Right lobe of liver (tissue), 6 donors: ENCODE measurements at regions not wholly inside any gene's neighbourhood (a gene's known extent, or its start where the extent isn't known, plus 50 kb on each side); places are given as distances from the start of the nearest gene placed in this dataset.

Source experiments
- ATAC-seq, 4 donors: fragments of 200-7000 bp; cut with Tn5 transposase; one replicate each; pipeline ENCODE4 v1.9.1; 2020; ENCODE audit warnings: mild to moderate bottlenecking in 4 of 4, moderate library complexity in 4 of 4
- DNase-seq, 3 donors: peaks; one replicate each; pipeline ENCODE4 v3.0.0-alpha.2; 2020
- H3K27ac ChIP-seq, 3 donors: fragments of 200-600 bp; one replicate each; pipeline ENCODE4 v1.8.0; 2022
- H3K27me3 ChIP-seq, 2 donors: fragments of 200-600 bp; one replicate each; pipeline ENCODE4 v1.8.0; 2022
- H3K36me3 ChIP-seq, 4 donors: fragments of 200-600 bp; sonication (generic) in 1 of 4; one replicate each; pipeline versions ENCODE4 v1.5.1 to v1.8.0; 2017 to 2022; ENCODE audit warnings: control low read depth in 1 of 4
- H3K4me1 ChIP-seq, 4 donors: fragments of 200-600 bp; sonication (generic) in 1 of 4; one replicate each; pipeline versions ENCODE4 v1.5.1 to v1.8.0; 2017 to 2022; ENCODE audit warnings: control low read depth in 1 of 4
- H3K4me3 ChIP-seq, 3 donors: fragments of 200-600 bp; one replicate each; pipeline ENCODE4 v1.8.0; 2022
- H3K9me3 ChIP-seq, 4 donors: fragments of 200-600 bp; sonication (generic) in 1 of 4; one replicate each; pipeline versions ENCODE4 v1.5.1 to v1.8.0; 2017 to 2022; ENCODE audit warnings: control low read depth in 1 of 4
- POLR2A ChIP-seq: fragments of 450-650 bp; IDR thresholded peaks from one replicate; pipeline ENCODE4 v1.6.1; 2017; ENCODE audit warnings: antibody characterized with exemption, mild to moderate bottlenecking
- WGBS: methylation state at CpG from one replicate; pipeline ENCODE4 v1.1.6; 2018; ENCODE audit warnings: low coverage, low lambda C conversion rate; ENCODE audit not compliant: insufficient coverage; ENCODE audit errors: missing lambda C conversion rate; 5-methylcytosine and 5-hydroxymethylcytosine counted together
- intact Hi-C, 2 donors: fragments of 100-400 bp; cut with DNase I; formaldehyde crosslinking; loops; one replicate each; pipeline versions ENCODE4 v1.11.2 to v1.14.1; 2022
- TF ChIP-seq, protein P1 (sequence below), 4 donors: fragments of 200-600 bp in 3 of 4; fragments of 450-650 bp in 1 of 4; IDR thresholded peaks; one replicate each; pipeline versions ENCODE4 v1.5.1 to v1.8.0; 2016 to 2022; ENCODE audit warnings: antibody characterized with exemption in 4 of 4, mild to moderate bottlenecking in 2 of 4
- donor health status: DM: no; HTN: yes; CAD: no.
- donor health status: DM: no; HTN: no; CAD: no.
- donor health status: DM: no; HTN: no; CAD: no.
- donor health status: DM: no; HTN: yes; CAD: no.
- donor health status: DM: no; HTN: yes; CAD: no.

DNA sequence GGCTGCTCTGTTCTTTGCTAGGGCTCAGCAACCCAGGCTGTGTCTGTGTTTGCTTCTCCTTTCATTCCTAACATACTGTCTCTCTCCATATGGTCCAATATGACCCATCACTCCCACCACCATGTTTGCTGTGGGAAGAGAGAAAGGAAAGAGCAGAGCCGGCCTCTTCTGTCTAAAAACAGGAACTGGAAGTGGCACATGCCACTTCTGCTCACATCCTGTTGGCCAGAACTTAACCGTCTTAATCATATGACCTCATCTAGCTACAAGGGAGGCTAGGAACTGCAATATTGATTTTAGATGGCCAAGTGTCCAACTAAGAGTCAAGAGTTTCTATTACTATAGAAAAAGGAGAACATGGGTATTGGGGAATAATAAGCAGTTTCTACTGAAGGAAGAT, 212.5 kb upstream of the CHD6 start:
- no peak overlapping the region for H3K27ac ChIP-seq
- H3K27me3 ChIP-seq, result no peaks in the 10 kb centered on the region
- no peak overlapping the region for H3K4me3 ChIP-seq
- 25% methylated on average over 2 of the region's 2 CpGs for WGBS
- no peak for ATAC-seq
- intact Hi-C loops, result no loop called here
- H3K9me3 ChIP-seq, result no peaks in the 10 kb centered on the region
- no peaks in the 10 kb centered on the region for H3K36me3 ChIP-seq
- no peak for DNase-seq
- TF ChIP-seq POLR2A, result no peak
- TF ChIP-seq, protein P1, sequence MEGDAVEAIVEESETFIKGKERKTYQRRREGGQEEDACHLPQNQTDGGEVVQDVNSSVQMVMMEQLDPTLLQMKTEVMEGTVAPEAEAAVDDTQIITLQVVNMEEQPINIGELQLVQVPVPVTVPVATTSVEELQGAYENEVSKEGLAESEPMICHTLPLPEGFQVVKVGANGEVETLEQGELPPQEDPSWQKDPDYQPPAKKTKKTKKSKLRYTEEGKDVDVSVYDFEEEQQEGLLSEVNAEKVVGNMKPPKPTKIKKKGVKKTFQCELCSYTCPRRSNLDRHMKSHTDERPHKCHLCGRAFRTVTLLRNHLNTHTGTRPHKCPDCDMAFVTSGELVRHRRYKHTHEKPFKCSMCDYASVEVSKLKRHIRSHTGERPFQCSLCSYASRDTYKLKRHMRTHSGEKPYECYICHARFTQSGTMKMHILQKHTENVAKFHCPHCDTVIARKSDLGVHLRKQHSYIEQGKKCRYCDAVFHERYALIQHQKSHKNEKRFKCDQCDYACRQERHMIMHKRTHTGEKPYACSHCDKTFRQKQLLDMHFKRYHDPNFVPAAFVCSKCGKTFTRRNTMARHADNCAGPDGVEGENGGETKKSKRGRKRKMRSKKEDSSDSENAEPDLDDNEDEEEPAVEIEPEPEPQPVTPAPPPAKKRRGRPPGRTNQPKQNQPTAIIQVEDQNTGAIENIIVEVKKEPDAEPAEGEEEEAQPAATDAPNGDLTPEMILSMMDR (IDR thresholded peaks at IDR 0.05), result no peak
- no peaks in the 10 kb centered on the region for H3K4me1 ChIP-seq

DNA sequence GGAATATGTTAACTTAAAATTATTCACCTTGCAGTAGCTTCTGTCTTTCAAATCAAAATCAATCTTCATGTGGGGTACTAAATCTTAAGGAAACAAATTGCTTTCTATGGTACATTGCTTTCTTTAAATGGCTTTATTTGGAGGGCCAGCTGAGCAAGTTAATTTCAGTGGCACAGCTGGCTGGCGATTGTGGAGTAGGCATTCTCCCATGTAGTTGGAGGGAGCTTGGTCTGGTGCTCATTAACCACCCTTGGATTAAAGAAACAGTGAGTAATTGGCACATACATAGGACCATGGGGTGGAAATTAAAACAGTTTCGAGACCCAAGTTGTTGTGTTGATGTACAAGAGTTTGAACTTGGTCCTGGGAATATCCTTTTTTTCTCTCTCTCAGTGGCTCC, 201.3 kb upstream of the CHD6 start:
- 25% methylated on average over 2 of the region's 2 CpGs for WGBS
- DNase-seq (no peak), ATAC-seq (no peak)
- Histone ChIP-seq H3K36me3 (no peaks in the 10 kb centered on the region), H3K9me3 (no peaks in the 10 kb centered on the region), H3K4me3 (no peak overlapping the region), H3K27ac (no peak overlapping the region), H3K4me1 (no peaks in the 10 kb centered on the region), H3K27me3 (peaks cover 0 to 3% of the 10 kb centered on the region in 2 donors)
- TF ChIP-seq POLR2A, result no peak
- TF ChIP-seq, protein P1 (IDR thresholded peaks at IDR 0.05), result no peak
- intact Hi-C loops, result no loop called here

DNA sequence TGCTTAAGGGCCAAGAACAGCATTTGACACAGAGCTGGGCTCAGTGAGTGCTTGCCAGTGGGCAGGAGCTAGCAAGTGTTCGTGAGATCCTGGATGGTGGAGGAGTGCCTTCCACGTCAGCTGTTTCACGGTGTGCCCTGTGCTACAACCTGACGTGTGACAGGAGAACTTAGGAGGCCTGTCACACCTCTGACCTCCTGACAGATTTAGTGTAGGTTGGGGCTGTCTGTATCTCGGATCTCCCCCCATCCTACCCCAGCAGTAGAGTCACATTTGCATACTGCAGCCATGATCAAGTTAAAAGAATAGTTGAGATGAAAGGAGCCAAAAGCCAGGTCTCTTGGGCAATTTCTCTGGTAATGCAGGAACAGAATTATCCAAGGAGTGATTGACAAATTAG, 200.8 kb upstream of the CHD6 start:
- intact Hi-C loops, result no loop called here
- no peak overlapping the region for H3K4me3 ChIP-seq
- no peaks in the 10 kb centered on the region for H3K4me1 ChIP-seq
- no peak overlapping the region for H3K27ac ChIP-seq
- DNase-seq (no peak), ATAC-seq (no peak)
- peaks cover 0 to 3% of the 10 kb centered on the region in 2 donors for H3K27me3 ChIP-seq
- no peaks in the 10 kb centered on the region for H3K9me3 ChIP-seq
- TF ChIP-seq, protein P1 (IDR thresholded peaks at IDR 0.05), result no peak
- no peak for TF ChIP-seq POLR2A
- 17% methylated on average over 5 of the region's 5 CpGs for WGBS
- H3K36me3 ChIP-seq, result no peaks in the 10 kb centered on the region

DNA sequence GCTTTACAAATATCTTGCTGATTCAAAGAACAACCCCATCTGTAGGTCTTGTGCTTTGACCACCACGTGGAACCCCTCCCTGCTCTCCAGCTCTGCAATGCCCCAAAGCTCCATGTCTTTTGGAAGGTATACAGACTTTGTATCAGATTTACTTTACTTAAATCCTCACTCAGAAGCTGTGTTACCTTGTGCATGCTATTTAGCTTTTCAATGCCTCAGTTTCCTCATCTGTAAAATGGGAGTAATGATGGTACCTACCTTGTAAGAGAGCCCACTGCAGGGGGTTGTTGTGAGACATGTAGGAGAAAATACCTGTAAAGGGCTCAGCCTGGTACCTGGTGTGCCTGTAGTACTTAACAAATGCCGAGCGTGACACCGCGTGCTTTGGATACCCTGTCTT, 200.2 kb upstream of the CHD6 start:
- TF ChIP-seq, protein P1 (IDR thresholded peaks at IDR 0.05), result no peak
- no peak for TF ChIP-seq POLR2A
- ATAC-seq, result no peak
- Histone ChIP-seq H3K27me3 (peaks cover 0 to 3% of the 10 kb centered on the region in 2 donors), H3K4me3 (no peak overlapping the region), H3K9me3 (no peaks in the 10 kb centered on the region), H3K36me3 (no peaks in the 10 kb centered on the region), H3K27ac (no peak overlapping the region), H3K4me1 (no peaks in the 10 kb centered on the region)
- WGBS, result 31% methylated on average over 1 of the region's 5 CpGs
- DNase-seq, result no peak
- intact Hi-C loops, result no loop called here

DNA sequence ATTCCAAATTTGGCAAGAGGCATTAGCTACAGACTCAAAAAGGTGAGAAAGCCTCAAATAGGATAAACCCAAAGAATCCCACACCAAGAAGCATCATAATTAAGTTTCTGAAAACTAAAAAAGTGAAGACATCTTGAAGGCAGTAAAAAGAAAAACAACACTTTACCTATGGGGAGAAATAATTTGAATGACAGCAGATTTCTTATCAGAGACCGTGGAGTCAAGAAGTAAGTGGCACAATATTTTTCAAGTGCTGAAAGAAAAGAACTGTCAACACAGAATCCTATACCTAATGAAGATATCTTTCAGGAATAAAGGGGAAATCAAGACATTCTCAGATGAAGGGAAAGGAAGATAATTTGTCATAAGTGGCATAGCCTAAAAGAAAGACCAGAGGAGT, 193.3 kb upstream of the CHD6 start:
- WGBS, result 64% methylated on average over 1 of the region's 1 CpG
- Histone ChIP-seq H3K36me3 (no peaks in the 10 kb centered on the region), H3K27me3 (no peaks in the 10 kb centered on the region), H3K4me3 (no peak overlapping the region), H3K9me3 (peaks cover 0 to 6% (median 0%) of the 10 kb centered on the region in 4 donors), H3K4me1 (no peaks in the 10 kb centered on the region), H3K27ac (no peak overlapping the region)
- DNase-seq, result no peak
- no peak for ATAC-seq
- intact Hi-C loops, result no loop called here
- TF ChIP-seq, protein P1 (IDR thresholded peaks at IDR 0.05), result no peak
- no peak for TF ChIP-seq POLR2A
